NCI-H510A (cell line): ENCODE measurements at regions not wholly inside any gene's neighbourhood (a gene's known extent, or its start where the extent isn't known, plus 50 kb on each side); places are given as distances from the start of the nearest gene placed in this dataset.
A peak's percentile ranks its signal among the peaks of the same experiment; 100 is the strongest.

Experiments used
- DNase-seq: peaks from one replicate; lab custom pipeline; 2025; lab: John Stamatoyannopoulos, UW

DNA sequence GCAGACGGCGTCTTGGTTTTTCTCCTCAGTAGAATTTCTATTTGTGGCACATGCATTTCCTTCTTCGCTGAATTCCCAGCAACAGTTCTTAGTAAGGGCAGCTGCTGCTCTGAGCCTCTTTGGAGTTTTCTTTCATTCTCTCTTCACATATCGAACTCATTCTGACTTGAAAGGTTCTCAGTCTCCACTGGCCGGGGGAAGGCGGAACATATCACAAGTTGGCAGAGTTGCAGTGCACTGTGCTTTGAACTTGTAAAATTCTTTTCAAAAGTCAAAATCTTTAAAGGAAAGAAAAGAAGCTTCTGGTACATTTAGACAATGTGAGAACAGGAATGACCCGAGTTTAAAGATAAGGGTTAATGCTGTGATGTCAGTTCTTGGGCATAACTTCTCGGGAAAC lies 286.1 kb upstream of the MAP3K7 start:
- DNase-seq: no peak

DNA sequence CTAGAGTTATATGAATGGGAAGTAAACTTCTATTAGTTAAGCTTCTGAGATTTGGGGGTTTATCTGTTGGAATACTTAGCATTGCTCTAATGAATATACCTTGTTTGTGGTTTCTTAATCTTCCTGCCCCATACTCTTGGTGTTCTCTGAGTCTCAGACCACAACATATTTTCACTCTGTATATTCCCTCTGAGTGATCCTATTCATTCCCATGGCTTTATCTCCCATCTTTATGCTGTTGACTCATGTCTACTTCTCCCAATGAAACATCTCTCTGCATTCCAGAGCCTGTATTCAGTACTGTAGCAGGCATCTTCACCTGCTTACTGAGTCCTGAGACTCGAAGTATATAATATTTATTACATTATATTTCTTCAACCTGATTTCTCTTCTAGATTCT lies 283.7 kb upstream of the MAP3K7 start:
- DNase-seq: no peak

DNA sequence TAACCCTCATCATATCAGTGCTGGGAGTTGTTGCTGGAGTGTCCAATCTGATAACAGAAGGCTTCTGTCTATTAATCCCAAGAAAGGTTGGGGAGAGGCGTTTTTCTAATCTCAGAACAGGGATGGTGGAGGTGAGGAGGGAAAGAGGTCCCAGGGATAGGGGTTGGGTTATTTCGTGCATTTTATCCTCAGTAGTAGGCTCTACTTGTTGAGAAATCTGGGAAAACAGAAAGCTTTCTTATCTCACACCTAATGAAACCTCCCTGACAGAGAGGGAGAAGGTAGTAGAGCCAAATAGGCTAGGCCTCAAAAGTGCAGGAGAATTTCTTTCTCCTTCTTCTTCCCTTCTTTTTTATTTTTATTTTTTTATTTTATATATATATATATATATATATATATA lies 281.8 kb upstream of the MAP3K7 start:
- DNase-seq: no peak

DNA sequence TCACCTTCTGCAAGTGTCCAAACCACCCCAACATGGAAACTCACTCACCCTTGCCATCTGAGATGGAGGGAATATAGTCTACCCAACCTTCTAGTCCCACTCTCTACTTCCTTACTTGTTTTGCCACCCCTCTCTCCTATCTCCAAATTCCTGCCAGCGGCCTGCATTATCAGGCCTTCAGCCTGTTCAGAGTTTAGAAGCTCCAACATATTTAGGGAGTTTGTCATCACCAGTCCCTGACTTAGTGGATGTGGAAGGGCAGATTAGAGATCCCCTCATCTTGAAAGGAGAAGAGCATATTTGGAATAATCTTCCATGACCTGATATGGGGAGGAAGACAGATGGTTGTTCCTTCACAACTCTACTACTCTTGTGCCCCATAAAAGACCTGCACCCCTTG lies 281.4 kb upstream of the MAP3K7 start:
- no peak for DNase-seq

DNA sequence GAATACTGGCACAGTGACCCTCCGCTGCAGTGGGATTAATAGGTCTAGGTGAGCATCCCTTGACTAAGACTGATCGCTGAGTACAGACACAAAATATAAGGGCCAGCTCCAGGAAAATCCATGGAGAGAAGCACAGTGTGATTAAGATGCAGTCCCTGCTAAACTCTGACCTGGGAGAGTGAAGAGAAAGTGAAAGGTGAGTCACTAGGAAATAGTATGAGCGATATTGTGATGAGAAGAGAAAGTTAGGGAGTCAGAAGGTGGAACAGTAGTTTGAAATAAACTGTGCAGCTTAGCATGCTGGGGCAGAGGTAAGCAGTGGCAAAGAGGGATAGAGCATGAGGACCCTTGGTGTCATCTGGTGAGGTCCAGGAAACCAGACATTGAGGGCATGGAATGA lies 278.6 kb upstream of the MAP3K7 start:
- no peak for DNase-seq

DNA sequence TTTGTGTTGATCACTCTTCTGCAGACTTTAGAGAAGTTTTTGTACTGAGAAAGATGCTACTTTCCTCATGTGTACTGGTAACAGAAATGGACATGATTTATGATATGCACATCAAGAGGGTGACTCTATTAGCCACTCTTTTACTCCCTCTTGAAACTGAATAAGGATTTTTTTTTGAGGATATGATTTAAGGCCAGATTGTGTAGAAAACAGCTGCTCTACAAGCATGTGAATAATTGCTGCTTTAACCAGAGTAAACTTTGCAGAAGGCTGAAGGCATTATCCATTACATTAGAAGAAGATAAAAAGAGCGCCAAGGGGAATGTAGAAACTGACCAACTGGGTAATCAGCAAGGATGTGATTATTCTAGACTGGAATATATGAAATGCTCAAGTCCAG lies 276.2 kb upstream of the MAP3K7 start:
- no peak for DNase-seq

DNA sequence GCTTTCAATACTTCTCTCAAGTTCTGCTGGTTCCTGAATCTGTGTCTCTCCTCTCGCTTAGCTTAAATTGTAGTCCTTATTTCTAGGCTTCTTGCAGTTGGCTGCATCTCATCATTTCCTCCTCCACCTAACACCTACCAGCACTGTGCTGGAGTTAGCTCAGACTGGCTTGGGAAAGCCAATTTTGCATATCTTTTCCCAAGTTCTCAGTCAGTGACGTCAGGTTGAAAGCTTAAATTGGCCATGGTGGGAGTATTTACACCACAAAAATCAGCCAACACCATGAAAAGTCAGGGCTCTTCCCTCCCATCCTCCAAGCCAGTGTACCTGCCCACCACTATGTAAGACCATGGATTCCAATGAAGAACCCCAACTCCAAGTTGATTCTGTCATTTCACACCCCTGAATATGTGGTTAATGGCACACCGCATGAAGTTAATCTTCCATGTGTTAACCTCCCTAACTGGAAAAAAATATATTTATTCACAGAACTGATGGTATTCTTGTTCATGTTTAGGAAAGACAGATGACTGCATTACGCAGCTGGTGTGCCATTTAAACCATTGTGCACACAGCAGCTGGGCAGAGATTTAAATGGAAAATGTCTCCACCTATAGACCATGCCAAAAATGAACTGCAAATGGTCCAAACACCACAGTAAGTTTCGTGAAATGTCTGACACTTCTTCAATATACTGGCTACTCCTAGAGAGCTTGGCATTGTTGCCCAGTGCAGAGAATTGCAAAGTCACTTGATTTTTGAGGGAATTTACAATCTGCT lies 274.1 kb upstream of the MAP3K7 start:
- no peak for DNase-seq

DNA sequence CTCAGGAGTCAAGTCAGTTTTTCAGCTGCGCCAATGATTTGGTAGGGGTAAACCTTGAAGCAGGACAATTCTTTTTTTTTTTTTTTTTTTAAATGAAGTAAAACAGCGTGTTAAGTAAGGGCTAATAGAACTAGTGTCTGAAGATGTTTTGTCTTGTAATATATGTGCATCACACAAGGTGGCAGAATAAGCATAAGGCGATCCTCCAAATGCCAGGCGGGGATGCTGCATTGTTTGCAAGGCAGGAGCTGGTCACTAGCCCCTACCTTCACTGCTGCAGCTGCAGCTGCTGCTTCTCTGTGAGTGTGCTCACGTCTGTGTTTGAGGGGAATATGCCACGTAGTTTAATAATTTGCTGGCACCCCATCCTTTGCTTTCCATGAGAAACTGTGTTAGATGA lies 272.7 kb upstream of the MAP3K7 start:
- DNase-seq: peak; percentile 9

DNA sequence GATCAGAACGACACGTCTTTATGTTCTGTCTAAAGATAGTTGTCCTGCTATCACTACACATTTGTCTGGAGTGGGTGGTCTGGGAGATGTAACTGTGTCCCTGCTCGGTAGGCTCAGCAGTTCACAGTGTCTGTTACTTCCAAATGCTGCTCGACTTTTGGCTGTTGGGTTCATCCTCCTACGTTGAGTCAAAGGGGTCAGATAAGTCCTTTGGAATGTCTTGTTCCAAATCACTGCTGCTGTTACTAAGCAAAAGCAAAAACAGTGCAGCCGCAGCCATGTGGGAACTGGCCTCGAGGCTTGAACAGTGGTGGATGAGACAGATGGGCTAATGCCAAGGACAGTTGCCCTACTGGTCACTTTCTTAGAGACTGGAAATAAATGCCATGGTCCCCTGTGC lies 272.2 kb upstream of the MAP3K7 start:
- no peak for DNase-seq

DNA sequence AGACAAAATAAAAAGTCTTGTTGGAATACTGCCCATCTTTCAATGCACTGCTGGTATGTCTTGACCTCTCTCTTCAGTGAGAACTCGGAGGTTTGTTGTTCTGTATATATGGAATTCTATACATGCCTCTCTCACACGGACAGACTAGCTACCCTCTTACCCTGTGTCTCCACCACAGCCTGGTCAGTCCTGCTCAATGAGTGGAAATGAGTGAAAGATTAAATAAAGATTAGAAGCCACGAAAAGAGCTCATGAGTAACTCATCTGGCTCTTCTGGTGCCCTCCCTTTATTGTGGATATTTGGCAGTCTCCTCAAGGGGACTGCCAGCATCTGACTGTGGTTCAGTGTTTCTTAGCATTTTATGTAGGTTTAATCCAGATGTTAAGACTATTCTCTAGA lies 262.8 kb upstream of the MAP3K7 start:
- DNase-seq: no peak

DNA sequence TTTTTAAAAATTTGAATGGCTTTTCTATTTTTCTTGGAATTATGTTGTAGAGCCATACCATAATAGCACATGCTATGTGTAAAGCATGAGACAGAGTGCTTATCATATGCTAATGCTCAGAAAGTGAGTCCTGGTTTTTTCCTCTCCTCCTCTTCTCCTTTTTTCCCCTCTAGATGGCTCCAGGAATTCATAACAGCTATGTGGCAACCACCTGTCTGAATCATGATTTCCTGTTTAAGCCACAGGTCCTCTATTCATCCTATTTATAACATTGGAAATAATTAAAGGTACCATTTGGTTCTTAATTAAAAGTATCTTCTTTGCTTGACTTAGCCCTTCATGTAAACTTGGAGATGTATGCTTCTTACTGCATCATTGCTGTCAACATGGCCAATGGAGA lies 260.0 kb upstream of the MAP3K7 start:
- no peak for DNase-seq

DNA sequence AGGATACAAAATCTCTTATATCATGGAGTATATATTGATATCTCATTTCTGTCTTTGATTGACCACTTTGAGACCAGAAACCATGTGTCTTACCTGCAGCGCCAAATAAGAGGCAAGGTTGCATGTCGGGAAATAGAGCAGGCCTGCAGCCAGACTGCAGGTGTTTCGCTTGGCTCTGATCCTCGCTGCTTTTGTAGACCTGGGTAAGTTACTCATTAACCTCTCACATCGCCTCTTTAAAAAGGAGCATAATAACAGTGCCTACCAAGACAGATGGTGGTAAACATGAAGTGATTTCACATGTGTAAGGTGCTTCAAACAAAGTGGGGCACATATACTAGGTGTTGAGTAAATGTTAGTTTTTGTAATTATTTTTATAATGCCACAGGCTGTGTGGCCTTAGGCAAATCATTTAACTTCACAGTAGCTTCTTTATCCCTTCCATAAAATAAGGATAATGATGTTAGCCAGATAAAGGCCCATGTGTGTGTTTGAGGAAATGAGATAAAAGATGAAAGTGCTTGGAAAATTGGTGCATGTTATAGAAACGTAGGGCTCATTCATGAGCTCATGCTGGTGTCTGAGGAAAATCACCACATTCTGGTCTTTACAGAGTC lies 248.8 kb upstream of the MAP3K7 start:
- DNase-seq: no peak

DNA sequence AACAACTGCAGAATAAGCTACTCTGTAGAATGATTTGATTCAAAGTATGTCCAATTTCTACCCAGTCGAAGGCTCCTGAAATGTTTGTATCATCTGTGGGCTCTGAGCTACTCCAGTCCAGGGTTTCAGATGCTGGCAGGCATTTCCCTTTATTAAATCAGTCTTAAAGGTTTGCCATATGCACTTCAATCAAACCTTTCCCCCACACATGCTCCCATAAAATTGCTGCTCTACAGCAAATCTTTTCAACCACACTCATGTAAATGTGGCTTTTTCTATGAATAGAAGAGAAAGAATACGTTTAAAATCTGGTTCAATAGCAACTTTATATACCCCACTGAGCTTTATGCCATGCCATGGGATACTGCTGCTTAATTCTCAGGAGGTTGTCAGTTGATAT lies 242.4 kb upstream of the MAP3K7 start:
- no peak for DNase-seq

DNA sequence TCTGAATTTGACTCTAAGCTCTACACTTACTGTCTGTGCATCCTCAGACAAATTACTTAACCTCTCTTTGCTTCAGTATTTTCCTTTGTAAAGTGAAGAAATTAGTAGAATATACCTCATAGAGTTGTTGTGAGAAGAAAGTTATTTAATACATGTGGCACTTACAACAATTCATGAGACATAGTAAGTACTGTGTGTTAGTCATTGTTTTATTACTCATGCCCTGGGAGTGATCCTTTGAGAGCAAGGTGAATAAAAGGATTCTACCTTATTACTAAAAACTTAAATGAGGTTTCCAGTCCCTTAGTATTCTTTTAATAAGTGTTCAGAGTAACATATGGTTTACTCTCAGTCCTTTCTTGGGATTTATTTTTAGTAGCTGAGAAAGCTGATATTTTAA lies 233.6 kb upstream of the MAP3K7 start:
- DNase-seq: no peak

DNA sequence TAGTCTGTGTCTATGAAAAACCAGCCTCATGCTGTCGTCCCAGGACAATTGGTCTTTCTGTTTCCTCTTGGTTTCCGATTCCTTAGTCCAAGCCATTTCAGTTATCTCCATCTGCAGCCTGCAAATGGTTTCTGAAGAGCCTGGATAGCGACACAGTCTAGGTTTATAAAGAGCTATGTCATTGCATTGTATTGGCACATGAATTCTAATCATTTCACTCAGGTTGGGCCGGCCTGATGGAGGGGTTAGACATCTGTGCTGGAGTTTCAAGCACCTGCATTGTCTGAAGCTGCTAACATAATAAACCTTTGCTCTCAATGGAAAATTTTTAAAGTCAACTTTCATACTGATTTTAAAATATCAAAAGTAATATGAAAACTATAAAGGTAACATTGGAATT lies 232.6 kb upstream of the MAP3K7 start:
- no peak for DNase-seq

DNA sequence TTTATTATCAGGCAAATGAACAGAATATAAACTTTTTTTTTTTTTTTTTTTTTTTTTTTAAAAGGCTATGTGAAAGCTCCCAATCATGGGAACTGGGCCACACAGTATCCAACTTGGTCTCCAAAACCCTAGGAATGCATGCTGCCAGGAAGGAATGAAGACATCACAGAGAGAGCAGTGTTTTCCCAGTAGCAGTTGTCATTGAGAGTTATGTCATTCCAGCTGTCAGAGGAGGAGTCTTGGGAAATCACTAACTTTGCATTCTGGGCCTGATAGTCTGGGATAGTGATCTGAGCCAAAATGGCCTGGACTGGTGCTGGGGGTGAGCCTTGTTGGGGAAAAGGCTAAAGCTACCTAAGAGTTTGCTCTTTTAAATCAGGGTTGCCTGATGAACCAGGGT lies 231.3 kb upstream of the MAP3K7 start:
- no peak for DNase-seq

DNA sequence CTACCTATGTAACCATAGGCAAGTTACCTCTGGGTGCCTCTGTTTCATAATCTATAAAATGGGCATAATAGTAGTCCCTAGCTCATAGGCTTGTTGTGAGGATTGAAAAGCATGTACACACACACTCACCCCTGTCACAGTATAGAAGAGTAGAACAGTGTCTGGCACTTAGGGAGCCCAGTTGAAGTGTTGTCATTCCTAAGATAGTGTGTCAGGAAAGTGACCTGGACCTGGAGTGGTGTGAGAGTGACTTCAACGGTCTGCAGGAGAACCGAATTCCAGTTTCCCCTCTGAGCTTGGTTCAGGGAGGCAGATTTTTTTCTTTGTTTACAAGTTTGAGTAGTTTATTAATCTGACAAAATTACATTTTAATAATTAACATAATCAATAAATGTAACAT lies 229.9 kb upstream of the MAP3K7 start:
- DNase-seq: no peak

DNA sequence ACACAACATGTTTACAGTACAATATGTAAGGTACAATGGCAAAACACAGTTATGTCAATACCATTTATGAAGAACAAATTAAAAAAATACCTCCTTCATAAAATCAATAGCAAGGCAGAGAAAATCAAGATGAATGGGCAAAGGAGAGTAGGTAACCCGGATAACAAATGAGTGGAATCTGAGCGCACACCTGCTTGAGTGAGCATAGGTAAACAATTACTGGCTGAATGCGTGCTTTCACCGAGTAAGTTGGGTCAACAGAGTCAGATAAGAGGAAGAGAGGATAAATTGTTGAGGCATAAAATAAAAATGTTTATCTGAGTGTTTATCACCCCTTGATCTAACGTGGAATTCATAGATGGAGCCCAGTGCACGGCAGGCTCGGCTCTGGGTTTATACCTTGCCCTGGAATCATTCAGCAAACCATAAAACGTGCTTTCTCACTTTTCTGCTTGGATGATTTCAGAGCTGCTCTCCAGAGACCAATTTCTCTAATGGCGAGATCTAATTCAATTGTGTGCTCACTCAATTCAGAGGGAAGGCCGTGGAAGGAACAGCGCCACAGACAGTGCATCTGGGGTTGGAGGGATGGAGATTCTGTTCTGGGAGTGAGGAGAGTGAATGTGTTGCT lies 224.8 kb upstream of the MAP3K7 start:
- peak; percentile 20 for DNase-seq

DNA sequence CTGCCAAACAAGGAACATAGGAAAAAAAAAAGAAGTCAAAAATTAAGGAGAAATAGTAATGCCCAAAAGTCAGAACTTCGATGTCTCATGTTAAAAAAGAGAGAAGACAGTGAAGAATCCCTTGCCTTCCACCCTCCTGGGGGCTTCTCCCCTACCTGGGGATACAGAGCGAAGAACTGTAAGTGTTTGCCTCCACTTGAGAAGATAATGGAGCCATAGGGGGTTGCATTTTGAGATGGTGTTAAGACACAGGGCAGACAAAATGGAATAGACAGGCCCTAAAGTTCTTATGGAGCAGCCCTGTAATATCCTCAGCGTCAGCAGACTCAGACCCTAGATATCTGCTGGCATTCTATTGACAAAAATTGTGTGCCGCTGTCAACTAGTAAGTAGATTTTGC lies 222.2 kb upstream of the MAP3K7 start:
- no peak for DNase-seq

DNA sequence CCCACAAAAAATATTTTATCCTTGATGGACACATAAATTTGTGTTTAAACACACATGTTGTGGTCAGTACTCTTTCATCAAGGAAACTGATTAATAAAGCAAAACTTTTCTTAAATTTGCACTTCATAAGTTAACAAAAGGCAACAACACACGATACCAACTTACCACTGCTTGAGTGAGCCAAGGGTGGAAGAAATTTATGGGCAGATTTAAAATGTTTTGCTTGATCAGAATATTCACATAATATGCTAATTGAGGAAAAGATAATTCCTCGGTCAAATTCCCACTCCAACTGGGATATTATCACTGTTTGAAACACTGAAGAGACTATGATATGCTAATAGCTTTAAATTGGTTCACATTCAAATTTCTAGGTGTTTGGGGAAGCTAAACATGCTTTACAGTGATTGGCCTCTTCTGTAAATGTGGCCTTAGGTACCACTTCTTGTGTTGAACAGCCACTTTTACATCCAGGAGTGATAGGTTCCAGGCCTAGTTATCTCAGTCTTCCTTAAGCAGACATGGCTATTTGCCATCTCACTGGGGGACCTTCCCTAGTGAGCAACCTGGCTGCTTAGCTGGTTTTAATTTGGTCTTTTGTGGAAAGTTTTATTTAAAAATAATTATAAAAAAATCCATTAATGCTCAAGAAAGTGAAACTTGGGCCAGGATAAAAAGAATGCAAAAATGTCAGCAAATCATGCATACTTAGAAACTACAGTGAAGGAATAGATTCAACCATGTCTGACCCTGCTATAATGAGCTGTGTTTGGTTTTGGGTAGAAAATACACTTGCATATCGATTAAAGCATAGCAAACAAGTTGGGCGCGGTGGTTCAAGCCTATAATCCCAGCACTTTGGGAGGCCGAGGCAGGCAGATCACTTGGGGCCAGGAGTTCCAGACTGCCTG lies 221.2 kb upstream of the MAP3K7 start:
- no peak for DNase-seq

DNA sequence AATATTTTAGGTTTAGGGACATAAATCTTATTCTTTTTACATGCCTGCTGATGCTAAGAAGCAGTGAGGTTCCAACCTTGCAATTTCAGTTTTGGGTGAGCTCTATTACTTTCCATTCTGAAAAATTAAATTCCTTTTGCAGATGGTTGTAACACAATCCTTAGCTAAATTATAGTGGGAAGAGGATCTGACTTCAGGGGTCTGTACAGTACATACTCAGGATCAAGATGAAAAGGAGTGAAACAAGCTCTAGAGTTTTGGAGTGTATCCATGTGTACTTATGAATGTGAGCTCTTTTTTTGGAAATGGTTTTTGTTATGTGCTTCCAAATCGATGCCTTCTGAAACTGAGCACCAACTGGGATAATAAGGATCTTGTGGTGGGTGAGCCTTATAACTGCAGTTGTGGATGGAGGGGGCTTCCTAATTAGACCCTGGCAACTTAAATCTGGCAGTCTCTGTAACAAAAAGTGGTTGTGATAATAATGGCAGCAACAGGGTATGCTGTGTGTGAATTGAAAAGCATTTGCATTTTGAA lies 218.8 kb upstream of the MAP3K7 start:
- DNase-seq: no peak

DNA sequence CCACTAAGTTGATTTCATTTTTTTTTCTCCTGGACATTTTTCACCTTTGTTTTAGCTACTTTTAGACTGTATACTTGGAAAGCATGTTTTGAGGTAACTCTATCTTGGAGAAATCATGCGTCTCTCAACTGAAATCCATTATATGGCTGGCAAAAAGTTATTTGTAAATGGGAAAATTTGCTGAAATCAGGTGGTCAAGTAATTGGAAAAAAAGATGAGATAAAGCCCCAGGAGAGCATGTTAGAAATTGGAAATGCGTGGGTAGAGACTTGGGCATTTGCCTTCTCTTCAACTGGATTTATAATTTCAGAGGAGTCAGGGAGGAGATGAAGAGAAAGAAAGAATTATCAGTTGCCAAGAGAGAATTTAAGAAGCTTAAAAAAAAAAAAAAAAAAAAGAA lies 217.1 kb upstream of the MAP3K7 start:
- DNase-seq: no peak
